Hematopoietic multipotent progenitor cell treated with erythropoietin and hydrocortisone succinate and interleukin-3 and kit ligand, for 6 days (in vitro differentiated cells): ENCODE measurements at regions not wholly inside any gene's neighbourhood (a gene's known extent, or its start where the extent isn't known, plus 50 kb on each side); places are given as distances from the start of the nearest gene placed in this dataset.
A peak's percentile ranks its signal among the peaks of the same experiment; 100 is the strongest.

ENCODE experiments used
- DNase-seq: peaks from one replicate; pipeline ENCODE4 v3.0.0-alpha.2; 2015

DNA sequence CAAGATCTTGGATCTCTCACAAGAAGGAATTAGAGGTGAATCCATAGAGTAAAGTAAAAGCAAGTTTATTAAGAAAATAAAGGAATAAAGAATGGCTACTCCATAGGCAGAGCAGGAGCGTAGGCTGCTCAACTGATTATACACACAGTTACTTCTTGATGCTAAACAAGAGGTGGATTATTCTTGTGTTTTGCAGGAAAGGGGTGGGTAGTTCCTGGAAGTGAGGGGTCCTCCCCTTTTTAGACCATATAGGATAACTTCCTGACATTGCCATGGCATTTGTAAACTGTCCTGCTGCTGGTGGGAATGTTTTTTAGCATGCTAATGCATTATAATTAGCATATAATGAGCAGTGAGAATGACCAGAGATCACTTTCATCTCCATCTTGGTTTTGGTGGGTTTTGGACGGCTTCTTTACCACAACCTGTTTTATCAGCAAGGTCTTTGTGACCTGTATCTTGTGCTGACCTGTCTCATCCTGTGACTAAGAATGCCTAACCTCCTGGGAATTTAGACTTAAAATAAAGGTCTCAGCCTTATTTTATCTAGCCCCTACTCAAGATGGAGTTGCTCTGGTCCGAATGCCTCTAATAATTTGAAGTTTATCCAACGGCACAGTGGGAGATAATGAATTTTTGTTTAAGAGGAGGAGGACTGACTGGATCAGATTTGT lies 165.7 kb upstream of the DMRT1 start:
- DNase-seq: no peak

DNA sequence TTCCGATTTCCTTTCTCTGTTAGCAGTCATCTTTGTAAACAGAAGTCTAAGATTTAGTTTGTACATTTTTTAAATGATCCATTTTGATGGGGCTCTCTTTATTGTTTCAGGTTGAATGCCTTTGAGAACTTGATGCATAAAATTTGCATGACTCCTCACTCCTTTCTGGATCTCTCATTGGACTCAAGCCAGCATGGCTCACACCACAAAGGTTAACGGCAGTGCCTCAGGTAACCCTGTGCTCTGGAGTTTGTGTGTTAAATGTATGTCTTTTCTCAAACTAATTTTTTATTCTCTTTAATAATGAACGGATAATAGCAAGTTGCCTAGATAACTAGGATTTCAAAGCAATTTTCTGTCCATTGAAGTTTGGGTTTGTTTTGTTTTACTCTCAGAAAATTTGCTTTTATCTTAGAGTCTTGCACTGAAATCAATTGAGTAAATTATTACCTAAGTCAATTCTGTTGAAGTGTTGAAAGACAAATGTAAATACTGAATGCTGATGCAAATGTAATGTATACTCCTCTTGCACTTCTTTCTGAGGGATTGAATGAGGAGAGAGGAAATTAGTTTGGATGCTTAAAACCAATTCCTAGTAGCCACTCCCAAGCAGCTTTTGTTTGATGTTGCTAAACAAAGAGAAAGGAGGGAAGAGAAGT lies 164.6 kb upstream of the DMRT1 start:
- no peak for DNase-seq

DNA sequence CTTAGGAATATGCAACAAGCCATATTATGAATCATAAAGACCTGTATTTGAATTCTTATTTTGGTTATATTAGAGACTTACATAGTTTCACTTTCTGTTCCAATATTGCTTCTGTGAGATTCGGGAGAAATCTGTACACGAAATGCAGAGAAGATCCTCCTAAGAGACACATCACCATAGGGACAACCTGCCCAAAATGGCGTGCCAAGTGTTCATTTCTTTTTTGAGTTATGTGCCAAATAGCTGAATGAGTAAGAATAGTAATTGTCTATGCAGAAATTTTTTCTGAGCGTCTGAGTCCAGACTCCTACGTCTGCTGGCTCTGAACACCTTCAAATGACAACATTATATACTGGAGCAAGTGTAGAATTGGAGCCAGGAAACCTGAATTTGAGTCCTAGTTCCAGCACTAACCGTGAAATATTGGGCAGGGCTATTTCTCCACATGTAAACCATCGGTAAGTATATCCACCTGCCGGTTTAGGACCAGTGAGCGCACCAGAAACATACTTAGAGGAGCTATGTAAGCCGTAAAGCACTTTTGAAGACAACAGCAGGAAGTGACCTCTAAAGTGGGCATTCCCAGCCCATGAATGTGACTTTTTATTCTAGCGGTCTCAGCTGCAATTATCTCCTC lies 163.9 kb upstream of the DMRT1 start:
- DNase-seq: no peak

DNA sequence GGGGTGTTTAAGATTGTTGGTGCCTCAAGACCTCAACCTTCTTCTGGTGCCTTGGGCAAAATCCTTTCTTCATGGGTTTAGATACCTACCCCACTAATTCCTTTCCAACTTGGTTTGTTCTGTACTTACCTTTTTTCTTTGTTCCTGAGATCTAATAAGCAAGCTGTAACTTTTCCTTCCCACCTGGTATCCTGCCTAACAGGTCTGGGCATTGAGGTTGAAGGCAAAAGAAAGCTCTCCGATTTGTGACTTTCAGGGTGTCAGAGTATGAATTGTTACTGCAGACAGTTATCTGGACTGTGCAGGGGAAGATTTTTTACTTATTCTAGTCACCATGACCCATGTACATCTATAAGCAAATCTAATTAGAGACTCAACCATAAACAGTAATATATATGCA lies 162.6 kb upstream of the DMRT1 start:
- no peak for DNase-seq

DNA sequence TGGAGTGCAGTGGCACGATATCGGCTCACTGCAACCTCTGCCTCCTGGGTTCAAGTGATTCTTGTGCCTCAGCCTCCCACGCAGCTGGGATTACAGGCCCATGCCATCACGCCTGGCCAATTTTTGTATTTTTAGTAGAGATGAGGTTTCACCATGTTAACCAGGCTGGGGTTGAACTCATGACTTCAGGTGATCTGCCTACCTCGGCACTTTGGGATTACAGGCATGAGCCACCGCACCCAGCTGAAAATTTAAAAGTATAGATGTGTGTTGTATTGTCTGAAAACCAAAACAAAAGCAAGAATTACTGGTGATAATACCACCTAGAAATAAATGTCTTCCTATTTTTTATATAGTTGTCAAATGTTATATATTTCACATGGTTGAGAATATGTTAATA lies 162.0 kb upstream of the DMRT1 start:
- DNase-seq: no peak

DNA sequence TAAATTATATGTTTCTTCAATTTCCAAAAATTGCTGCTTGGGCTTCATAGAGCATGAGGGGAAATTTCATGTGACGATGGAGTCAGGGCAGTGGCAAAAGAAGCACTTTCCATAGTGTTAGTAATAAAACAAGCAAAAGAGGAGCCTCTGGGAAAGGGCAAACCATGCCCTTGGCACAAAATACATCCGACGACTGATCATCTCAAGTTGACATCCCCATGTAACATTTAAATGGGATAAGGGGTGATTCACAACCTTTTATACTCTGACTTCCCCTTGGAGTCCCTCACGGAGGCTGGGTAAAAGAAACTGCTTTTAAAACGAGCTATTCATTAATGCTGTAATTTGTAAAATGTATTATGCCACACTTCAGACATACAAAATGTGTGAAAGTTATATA lies 161.4 kb upstream of the DMRT1 start:
- DNase-seq: no peak

DNA sequence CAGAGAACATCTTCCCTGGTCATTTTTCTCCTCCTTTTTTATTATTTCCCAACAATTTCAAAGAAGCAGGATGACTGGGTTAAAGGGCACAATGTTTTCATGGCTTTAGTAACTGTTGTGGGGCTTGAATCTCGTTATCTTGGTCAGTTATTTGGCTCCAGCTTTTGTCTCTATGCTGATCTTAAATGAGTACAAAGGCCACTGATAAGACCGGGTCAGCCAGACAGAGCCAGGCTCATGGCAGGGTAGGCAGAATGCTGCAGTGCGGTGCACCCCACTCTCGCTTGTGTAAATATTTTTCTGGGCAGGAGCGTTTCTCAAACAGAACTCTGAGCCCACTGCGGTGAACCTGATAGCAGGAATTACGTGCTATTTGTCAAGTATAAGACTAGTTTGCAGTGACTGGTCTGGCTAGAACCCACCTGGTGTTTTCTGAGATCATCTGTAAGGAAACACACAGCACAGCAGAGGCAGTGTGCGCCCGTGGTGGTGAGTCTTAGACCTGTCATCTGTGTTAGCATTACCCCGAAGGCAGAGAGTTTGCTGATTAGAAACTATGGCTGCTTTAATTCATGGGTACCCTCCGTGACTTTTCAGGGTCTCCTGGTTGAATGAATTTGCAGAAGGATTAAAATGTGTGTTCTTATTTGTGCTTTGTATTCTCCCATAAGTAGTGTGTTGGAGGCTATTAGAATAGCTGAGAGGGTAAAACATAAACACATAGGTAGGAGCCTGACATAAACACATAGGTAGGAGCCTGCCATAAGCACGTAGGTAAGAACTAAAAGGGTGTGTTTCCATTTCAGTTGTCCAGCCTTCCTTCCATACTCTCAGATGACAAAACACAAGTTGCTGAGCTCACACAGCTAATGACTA lies 158.6 kb upstream of the DMRT1 start:
- DNase-seq: no peak

DNA sequence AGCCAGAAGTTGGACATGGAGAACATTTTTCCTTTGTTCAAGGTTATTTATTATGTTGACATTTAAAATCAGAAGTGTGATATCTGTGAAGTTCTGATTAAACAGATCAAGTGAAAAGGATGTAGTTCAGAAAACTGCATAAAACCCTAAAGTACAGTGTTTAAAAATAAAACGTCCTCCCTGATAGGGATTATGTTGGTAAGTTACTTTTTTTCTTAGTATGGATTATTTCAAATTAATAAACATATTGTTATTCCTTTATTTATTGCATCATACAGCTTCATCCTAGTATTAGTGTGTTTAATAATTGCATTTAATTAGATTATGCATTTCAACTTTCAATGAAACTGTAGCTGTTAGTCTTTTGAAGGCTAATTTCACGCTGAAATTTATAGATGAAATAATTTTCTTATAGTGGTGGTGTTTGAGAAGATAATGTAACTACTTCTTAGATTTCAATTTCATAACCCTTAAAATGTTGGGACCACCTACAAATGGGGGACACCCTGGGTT lies 157.9 kb upstream of the DMRT1 start:
- DNase-seq: no peak

DNA sequence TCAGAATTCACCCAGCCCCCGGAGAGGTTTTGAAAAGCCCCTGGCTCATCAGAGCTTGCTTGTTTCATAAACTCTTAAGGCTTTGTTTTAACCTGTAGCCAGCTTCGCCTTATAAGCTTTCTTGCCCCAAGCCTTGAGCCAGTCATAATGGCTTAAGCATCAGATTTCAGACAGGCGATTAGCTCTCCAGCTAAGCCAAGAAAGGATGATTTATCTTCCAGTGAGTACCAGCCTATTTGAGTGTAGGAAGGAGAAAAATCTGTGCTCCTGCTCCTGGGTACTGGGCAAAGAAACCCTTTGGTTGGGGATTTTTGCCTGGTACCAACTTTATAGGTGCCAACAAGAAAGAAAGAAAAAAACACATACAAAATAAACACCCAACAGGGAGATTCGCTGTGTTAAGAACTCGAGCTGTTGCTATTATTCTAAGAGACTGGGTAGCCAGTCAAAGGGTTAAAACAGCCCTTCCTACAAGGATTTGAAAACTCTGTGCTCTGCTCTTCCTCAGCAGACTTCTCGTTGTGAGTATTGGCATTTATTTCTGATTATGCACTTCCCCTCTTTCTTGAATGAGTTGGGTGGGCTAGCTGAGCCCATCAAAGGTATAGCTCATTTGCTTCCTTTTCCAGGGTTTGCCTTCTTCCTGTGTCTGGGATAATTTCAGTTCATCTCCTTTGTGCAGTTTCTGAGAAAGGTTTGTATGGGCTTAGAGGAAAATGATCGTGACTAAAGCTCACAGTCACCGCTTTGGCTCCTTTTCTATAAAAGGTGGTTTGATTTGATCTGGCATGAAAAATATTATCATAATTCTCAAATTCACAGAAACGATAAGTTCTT lies 157.2 kb upstream of the DMRT1 start:
- no peak for DNase-seq

DNA sequence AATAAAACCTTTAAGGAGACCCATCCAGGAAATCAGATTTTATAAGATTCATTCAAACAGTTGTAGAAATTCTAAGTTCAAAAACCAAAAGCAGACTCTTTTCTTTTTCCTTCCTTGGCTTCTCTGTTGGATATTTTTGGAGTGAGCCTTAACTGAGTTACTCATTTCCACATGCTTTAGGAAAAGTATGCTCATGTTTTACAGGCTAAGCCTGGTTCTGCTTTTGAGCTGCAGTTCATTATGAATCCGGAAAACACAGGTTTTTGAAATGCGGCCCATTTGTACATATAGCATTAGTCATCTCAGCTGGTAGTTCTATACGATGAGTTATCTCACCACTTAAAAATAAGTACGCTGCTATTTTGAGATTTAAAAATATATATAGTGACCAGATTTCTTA lies 156.6 kb upstream of the DMRT1 start:
- no peak for DNase-seq

DNA sequence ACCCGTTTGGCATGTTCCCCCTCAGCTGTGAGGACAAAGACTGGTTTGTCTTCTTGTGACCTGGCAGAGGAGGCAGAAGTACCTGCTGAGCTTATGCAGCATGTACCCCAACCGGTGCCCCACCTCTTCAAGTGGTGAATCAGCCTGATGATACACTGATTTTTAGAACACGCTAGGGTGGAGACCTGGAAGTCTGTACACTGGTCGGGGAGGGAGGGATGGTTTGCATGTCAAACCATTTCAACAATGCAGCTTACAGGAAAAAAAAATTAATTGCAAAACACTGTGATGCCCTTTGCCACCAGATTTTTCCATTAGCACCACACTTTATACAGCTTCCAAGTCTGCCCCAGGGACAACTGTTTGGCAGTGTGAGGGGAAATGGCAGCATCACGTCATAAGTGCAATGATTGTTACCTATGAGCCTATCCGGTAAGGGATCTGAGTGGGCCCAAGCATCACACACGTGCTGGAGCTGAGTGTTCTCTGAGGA lies 155.1 kb upstream of the DMRT1 start:
- no peak for DNase-seq

DNA sequence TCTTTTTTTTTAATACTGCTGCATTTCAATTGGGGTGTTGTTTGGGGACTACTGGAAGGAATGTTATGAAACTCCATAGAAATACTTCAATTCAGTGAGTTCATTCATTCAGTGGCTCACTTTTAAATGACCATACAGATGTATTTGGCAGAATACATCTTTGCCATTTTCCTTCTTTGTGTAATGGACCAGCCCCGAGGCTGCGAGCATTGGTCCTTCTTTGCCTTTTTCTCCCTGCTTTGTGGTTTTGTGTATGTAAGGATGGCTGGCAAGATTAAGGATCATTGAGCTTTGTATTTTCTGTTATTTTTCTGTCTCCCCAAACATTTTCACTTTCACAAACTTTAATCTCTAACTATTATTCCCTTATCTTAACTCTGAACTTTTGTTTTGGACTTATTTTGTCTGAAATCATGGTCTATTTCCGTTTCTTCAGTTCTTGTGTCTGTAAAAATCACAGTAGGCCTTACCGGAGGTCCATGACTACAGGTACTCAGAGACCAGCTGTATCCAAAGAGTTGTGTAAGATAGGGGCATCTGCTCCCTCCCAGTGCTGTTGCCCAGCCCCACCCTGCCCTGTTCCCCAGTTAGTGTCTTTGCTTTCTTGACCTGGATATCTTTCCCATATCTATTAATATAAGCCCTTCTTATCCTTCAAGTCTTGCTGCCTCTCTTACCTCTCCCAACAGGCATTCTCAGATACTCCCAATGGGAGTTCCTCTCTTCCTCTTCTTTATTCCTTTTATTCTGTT lies 154.3 kb upstream of the DMRT1 start:
- DNase-seq: no peak

DNA sequence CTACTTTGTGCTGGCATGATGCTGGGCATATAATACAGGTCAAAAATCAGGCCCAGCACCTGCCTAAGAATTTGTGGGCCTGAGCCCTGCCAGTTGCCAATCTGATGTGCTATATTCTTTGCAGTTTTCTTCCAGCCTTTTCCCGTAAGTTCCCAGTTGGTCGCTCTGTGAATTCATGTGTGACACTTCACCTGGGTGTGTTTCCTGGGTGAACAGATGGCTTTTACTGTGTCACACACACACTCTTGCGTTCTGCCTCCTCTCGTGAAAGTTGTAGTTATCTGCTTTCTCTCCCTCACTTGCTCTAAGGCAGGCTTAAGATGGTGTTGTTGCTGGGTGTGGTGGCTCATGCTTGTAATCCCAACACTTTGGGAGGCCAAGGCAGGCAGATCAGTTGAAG lies 153.5 kb upstream of the DMRT1 start:
- DNase-seq: no peak

DNA sequence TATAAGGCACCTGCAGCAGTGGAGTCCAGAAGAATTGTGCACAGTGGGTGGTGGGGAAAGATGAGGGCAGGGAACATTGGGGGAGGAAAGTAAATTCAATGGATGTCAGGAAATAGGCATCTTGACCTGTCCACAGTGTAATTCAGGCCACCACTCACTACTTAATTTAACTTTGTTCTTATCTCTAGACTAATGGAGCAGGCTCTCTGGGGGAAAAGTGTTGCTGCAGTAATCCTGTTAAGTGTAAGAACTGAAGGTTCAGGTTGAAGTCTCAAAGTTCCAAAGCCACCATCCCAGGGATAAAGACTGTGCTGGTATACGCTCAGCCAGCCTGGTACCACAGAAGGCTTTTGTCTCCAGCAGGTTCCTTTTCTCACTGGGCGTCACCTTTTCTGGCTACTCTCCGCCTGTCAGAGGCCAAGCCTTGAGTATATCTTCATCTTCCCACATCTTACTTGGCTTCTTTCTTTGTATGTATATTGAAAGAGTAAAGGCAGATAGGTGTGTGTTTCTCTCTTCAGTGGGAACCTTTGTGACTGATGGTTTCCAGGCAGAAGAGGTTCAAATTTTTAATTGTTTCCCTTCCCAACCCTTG lies 150.9 kb upstream of the DMRT1 start:
- DNase-seq: peak; percentile 37

DNA sequence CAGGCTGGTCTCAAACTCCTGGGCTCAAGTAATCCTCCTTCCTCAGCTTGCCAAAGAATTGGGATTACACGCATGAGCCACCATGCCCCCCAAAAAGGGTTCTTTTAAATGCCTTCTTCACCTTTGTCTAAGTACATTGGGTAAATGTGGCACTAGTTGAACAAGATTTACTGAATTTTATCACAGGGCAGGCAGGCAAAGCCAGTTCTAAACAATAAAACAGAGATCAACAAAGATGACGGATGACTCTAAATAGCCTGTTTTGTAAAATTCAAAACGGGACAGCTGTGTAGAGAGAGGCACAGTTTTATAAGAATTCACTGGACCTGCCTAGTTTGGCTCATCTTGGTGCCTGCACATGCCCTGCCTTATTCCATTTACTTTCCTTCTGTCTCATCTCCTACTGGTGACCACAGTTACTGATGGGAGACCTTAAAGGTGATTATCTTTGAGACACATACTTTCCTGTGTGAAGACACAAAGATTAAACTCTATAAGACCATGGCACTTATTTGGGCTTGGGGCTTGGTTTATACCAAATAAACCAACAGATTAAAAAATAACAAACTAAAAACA lies 149.6 kb upstream of the DMRT1 start:
- DNase-seq: peak; percentile 82

DNA sequence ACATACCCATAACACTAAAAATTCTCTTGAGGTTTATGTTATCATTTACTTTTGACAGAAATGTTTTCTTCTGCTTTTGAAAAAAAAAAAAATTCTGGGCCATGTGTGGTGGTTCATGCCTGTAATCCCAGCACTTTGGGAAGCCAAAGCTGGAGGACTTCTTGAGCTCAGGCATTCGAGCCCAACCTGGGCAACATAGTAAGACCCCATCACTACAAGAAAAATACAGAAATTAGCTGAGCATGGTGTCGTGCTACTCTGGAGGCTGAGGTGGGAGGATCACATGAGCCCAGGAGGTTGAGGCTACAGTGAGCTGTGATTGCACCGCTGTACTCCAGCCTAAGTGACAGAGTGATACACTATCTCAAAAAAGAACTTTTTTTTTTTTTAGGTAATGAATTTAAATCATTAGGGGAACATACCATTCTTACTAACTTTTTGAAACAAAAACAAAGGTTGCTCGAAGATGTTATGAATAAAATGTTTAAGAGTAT lies 148.8 kb upstream of the DMRT1 start:
- no peak for DNase-seq

DNA sequence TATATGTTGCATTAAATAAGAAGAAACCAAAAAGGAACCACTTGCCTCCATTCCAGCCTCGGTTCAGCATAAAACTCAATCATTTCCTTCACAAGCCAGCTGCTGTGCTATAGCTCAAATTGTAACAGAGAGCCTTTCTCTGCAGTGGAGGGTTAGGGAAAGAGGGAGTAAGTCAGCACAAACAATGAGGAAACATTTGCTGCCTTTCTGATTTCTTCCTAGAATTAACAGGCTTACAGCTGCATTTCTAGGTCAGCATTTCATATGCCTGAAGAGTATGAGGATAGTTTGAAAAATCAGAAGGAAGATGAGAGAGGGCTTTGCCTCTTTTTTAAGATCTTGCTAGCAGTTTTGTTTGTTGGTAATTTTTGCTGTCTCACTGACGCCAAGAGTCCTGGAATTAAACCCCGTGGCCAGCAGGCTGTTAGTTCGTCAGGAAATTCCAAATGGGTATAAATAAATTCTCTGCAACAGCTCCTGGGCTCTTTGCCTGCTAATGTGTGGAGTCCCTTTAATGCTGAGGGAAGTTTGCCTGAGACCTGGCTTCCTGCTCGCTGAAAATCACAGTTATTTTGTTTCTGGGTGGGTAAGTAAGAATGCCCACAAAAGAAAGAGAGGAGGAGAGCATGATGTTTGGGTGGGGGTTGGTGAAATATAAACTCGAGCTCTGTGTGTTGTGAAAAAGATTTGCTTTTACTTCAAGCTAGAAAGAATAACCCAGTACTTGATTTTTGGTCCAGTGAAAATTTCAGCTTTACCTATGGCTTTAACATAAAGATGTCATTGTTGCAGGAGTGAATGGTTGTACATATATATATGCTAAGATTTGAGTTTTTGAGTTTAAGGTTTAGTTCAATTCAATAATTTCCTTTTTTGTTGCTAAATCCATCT lies 148.1 kb upstream of the DMRT1 start:
- peak; percentile 40 for DNase-seq

DNA sequence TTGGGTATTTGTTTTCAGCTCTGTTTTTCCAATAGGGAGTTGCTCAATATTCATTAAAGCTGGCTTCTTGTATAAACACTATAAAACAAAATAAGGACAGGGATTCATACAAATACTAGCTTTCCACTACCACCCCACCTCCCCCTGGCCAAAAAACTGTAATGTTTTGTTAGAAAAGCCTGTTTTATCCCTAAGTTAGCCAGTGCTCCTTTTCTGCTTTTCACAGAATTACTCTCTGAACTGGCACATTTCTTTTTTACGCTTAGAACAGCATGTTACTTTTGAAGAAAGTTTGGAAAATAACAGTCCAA lies 147.4 kb upstream of the DMRT1 start:
- DNase-seq: no peak

DNA sequence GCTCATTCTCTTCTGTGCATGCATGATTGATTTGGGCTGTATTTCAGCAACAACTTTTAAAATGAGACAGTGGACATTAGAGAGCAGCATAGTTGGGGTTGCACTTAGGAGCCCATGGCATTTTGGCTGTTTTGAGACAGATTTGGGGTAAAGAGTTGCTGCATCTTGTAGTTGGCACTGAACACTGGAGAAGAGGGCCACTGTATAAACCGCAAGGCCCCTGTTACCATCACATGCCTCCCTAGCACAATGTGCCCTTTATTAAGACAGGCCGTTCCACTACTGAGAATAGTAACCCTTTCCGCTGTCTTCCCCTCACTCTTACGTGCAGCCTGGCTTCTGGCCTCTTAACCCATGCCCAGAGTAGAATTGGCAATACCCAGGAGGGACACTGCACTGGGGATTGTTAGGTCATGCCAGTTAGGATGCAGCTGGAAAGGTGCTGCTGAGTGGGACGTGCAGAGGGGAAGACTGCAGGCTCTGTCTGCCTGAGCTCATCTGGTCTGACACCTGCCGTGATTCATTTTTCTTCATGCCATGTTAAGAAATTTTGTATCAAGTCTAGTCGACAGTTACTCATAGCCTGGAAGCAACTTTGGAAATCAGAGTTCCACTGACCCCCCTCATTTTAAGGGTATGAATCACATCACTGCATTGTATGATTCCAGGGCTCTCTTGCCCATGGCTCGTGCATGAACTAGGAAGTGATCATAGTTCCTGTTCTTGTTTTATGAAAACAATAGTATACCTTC lies 146.9 kb upstream of the DMRT1 start:
- no peak for DNase-seq
